ENCODE measurements at regions not wholly inside any gene's neighbourhood (a gene's known extent, or its start where the extent isn't known, plus 50 kb on each side); places are given as distances from the start of the nearest gene placed in this dataset.

GRCh38 chr13:105721016-105721415, 814.4 kb downstream of the EFNB2 start:
- TF ChIP-seq CTCF (IDR thresholded peaks at IDR 0.05; ENCODE audit: low read depth, low read length) (no peak), POLR2A (IDR thresholded peaks at IDR 0.05; ENCODE audit: extremely low read depth, insufficient read length) (no peak), MYC (IDR thresholded peaks at IDR 0.05; ENCODE audit: low read depth, low read length) (no peak), MAX (IDR thresholded peaks at IDR 0.05; ENCODE audit: low read depth, low read length) (no peak)

Measured in NB4 (cell line).